K562 (cell line): ENCODE measurements at regions not wholly inside any gene's neighbourhood (a gene's known extent, or its start where the extent isn't known, plus 50 kb on each side); places are given as distances from the start of the nearest gene placed in this dataset.

Source experiments
- CEBPZ ChIP-seq: fragments of 150-350 bp; IDR thresholded peaks from 2 replicates; pipeline ENCODE4 v1.6.1; 2014; ENCODE audit warnings: low read depth, mild to moderate bottlenecking, low read length, borderline replicate concordance
- CHD7 ChIP-seq: fragments of 200-600 bp; sonication (generic); IDR thresholded peaks from one replicate; pipeline ENCODE4 v1.6.1; 2012; ENCODE audit warnings: mild to moderate bottlenecking, low read depth, low read length, inconsistent platforms
- CREB5 ChIP-seq: fragments of 250-450 bp; sonication (Bioruptor Pico); IDR thresholded peaks from 2 replicates; pipeline ENCODE4 v1.5.0; 2020; ENCODE audit warnings: mild to moderate bottlenecking
- CTBP1 ChIP-seq: fragments of 450-650 bp; IDR thresholded peaks from 2 replicates; pipeline ENCODE4 v1.6.1; 2016; ENCODE audit warnings: borderline replicate concordance
- CTCF ChIP-seq, 3 experiments: IDR thresholded peaks in 2 of 3; conservative IDR thresholded peaks in 1 of 3; 2 replicates each; pipeline ENCODE4 v1.5.1; 2011 to 2012; ENCODE audit warnings: low read length in 3 of 3, mild to moderate bottlenecking in 3 of 3, control low read depth in 2 of 3, improper control_type of control experiment in 1 of 3, inconsistent platforms in 1 of 3, low read depth in 1 of 3, mixed read lengths in 1 of 3, moderate library complexity in 1 of 3; ENCODE audit not compliant: insufficient read depth in 2 of 3
- JUN ChIP-seq, 2 experiments: sonication (generic) in 1 of 2; formaldehyde crosslinking in 1 of 2; IDR thresholded peaks; 2 replicates each; pipeline versions ENCODE4 v1.6.1 to v1.8.0; 2012 to 2022; ENCODE audit warnings: borderline replicate concordance in 2 of 2, mild to moderate bottlenecking in 2 of 2, improper control_type of control experiment in 1 of 2, low read depth in 1 of 2, low read length in 1 of 2, missing genetic modification reagents in 1 of 2
- PML ChIP-seq: IDR thresholded peaks from 2 replicates; pipeline ENCODE4 v1.6.1; 2012; ENCODE audit warnings: low read length, inconsistent platforms
- SIRT6 ChIP-seq: IDR thresholded peaks from one replicate; pipeline ENCODE4 v1.6.1; 2012; ENCODE audit warnings: low read depth, mild to moderate bottlenecking, control low read depth, inconsistent platforms, low read length, moderate library complexity
- SMARCA4 ChIP-seq: fragments of 450-650 bp; IDR thresholded peaks from 2 replicates; pipeline ENCODE4 v1.6.1; 2016
- TAF1 ChIP-seq: IDR thresholded peaks from 2 replicates; pipeline ENCODE4 v1.6.1; 2011; ENCODE audit warnings: mild to moderate bottlenecking, low read length, moderate library complexity; ENCODE audit not compliant: insufficient read depth, control insufficient read depth, severe bottlenecking; ENCODE audit errors: extremely low read depth
- ZNF780A ChIP-seq: fragments of 250-450 bp; sonication (Bioruptor Pico); IDR thresholded peaks from 2 replicates; pipeline ENCODE4 v1.5.0; 2021; ENCODE audit warnings: mild to moderate bottlenecking
- ZNF79 ChIP-seq: fragments of 250-450 bp; sonication (Bioruptor Pico); IDR thresholded peaks from 2 replicates; pipeline ENCODE4 v1.4.0; 2020; ENCODE audit warnings: low read depth, mild to moderate bottlenecking, moderate library complexity

- no peak for TF ChIP-seq PML
- no peak for TF ChIP-seq CEBPZ
- no peak for TF ChIP-seq SIRT6
- TF ChIP-seq CREB5: no peak
- no peak for TF ChIP-seq CHD7
- no peak for TF ChIP-seq ZNF79
- no peak for TF ChIP-seq ZNF780A (CRISPR knock-in tag)
- no peak for TF ChIP-seq SMARCA4
- no peak for TF ChIP-seq CTCF (IDR thresholded peaks at IDR 0.05 in 2 of 3, conservative IDR thresholded peaks at IDR 0.05 in 1 of 3; ENCODE audit: insufficient read depth in 2 of 3, low read depth in 1 of 3, low read length in 3 of 3)
- TF ChIP-seq CTBP1: no peak
- no peak for TF ChIP-seq TAF1
- no peak for TF ChIP-seq JUN (IDR thresholded peaks at IDR 0.05; ENCODE audit: borderline replicate concordance, low read depth, low read length)
- TF ChIP-seq JUN (CRISPR knock-in tag; IDR thresholded peaks at IDR 0.05; ENCODE audit: borderline replicate concordance): no peak
Measured at GRCh38 chr5:125103459-125103858, 357.0 kb upstream of the ZNF608 start.
